PC-9 (cell line): ENCODE measurements at regions not wholly inside any gene's neighbourhood (a gene's known extent, or its start where the extent isn't known, plus 50 kb on each side); places are given as distances from the start of the nearest gene placed in this dataset.
A peak's percentile ranks its signal among the peaks of the same experiment; 100 is the strongest.

Source experiments
- BruUV-seq: library from RNA; stranded (reverse); fragments of 400-500 nt; replicated peaks from 2 replicates; lab custom pipeline; 2021; lab: Mats Ljungman, UMichigan
- CTCF ChIA-PET: fragments of 300-600 bp; sonication (Branson Sonifier 250); formaldehyde crosslinking; loops from one replicate; lab custom pipeline; 2022; ENCODE audit warnings: antibody characterized with exemption; lab: Charles Lee
- POLR2A ChIA-PET: fragments of 300-600 bp; sonication (Branson Sonifier 250); formaldehyde crosslinking; loops from one replicate; lab custom pipeline; 2022; ENCODE audit warnings: antibody characterized with exemption; ENCODE audit not compliant: unreplicated experiment; lab: Charles Lee
- DNase-seq, 2 experiments: peaks; one replicate each; pipeline versions ENCODE4 v3.0.0 to v3.0.0-alpha.2; 2015 to 2022; ENCODE audit warnings: mixed read lengths in 1 of 2
- H2AFZ ChIP-seq: fragments of 200-600 bp; sonication (generic); 2 replicates; pipeline ENCODE4 v1.8.1; 2017; ENCODE audit warnings: antibody characterized with exemption
- H3F3A ChIP-seq: fragments of 200-600 bp; sonication (generic); 2 replicates; pipeline ENCODE4 v1.8.1; 2017; ENCODE audit warnings: antibody characterized with exemption, mild to moderate bottlenecking, low read depth; ENCODE audit not compliant: insufficient read depth
- H3K27ac ChIP-seq: fragments of 200-600 bp; sonication (generic); 2 replicates; pipeline ENCODE4 v1.6.1; 2016; ENCODE audit warnings: mixed run types
- H3K27me3 ChIP-seq: fragments of 200-600 bp; sonication (generic); 2 replicates; pipeline ENCODE4 v1.6.1; 2016; ENCODE audit warnings: low read depth, mixed run types; ENCODE audit not compliant: insufficient read depth
- H3K36me3 ChIP-seq: fragments of 200-600 bp; sonication (generic); 2 replicates; pipeline ENCODE4 v1.6.1; 2016; ENCODE audit warnings: low read depth, mixed run types
- H3K4me1 ChIP-seq: fragments of 200-600 bp; sonication (generic); replicated peaks from 2 replicates; pipeline ENCODE4 v1.6.1; 2016; ENCODE audit warnings: mixed run types; ENCODE audit not compliant: insufficient read depth
- H3K4me2 ChIP-seq: fragments of 200-600 bp; sonication (generic); 2 replicates; pipeline ENCODE4 v1.6.1; 2017; ENCODE audit warnings: mixed run types
- H3K4me3 ChIP-seq: fragments of 200-600 bp; sonication (generic); 2 replicates; pipeline ENCODE4 v1.6.1; 2016; ENCODE audit warnings: mixed run types
- H3K79me2 ChIP-seq: fragments of 200-600 bp; sonication (generic); 2 replicates; pipeline ENCODE4 v1.6.1; 2017; ENCODE audit warnings: low read depth, mixed run types
- H3K9me2 ChIP-seq: fragments of 200-600 bp; sonication (generic); 2 replicates; pipeline ENCODE4 v1.8.1; 2017; ENCODE audit warnings: mild to moderate bottlenecking; ENCODE audit not compliant: insufficient read depth
- H3K9me3 ChIP-seq: fragments of 200-600 bp; sonication (generic); 2 replicates; pipeline ENCODE4 v1.8.1; 2016; ENCODE audit warnings: low read depth; ENCODE audit not compliant: insufficient read depth
- H4K20me1 ChIP-seq: fragments of 200-600 bp; sonication (generic); 2 replicates; pipeline ENCODE4 v1.8.1; 2017; ENCODE audit not compliant: insufficient read depth
- CTCF ChIP-seq: fragments of 200-600 bp; sonication (generic); conservative IDR thresholded peaks from 2 replicates; pipeline ENCODE4 v1.6.1; 2017; ENCODE audit warnings: mixed run types, antibody characterized with exemption, mild to moderate bottlenecking, moderate library complexity
- EZH2 ChIP-seq: fragments of 200-600 bp; sonication (generic); IDR thresholded peaks from 2 replicates; pipeline ENCODE4 v1.8.0; 2017; ENCODE audit warnings: antibody characterized with exemption, low read depth
- intact Hi-C: fragments of 100-400 bp; cut with micrococcal nuclease; formaldehyde crosslinking; loops from one replicate; pipeline ENCODE4 v1.10.0; 2022; ENCODE audit not compliant: unreplicated experiment

- Histone ChIP-seq H3K79me2 (no peaks in the 10 kb centered on the region), H3K27me3 (no peaks in the 10 kb centered on the region), H3K9me3 (no peaks in the 10 kb centered on the region), H3K27ac (no peak overlapping the region), H3K4me1 (peaks cover 22% of the 10 kb centered on the region), H4K20me1 (no peaks in the 10 kb centered on the region), H3K4me3 (no peak overlapping the region), H3K4me2 (peak overlapping the region; percentile 27), H3K9me2 (no peaks in the 10 kb centered on the region; the same call in 1 of the 2 replicates), H2AFZ (0 out of 2 replicates have a peak overlapping the region, but pooled peaks have one; percentile 56), H3F3A (no peaks in the 10 kb centered on the region), H3K36me3 (no peaks in the 10 kb centered on the region)
- intact Hi-C loops = no loop called here
- ChIA-PET POLR2A (no interaction called here), CTCF (no interaction called here)
- no peak for DNase-seq
- TF ChIP-seq EZH2 (no peak), CTCF (no peak)
- no TSS peak for BruUV-seq
Observed at GRCh38 chr21:15122241-15122640, 57.4 kb upstream of the NRIP1 start.

- Histone ChIP-seq H4K20me1 (no peaks in the 10 kb centered on the region), H3F3A (no peaks in the 10 kb centered on the region), H3K4me1 (peaks cover 22% of the 10 kb centered on the region), H3K9me2 (no peaks in the 10 kb centered on the region; the same call in 1 of the 2 replicates), H2AFZ (no peak overlapping the region), H3K27me3 (no peaks in the 10 kb centered on the region), H3K4me2 (no peak overlapping the region), H3K4me3 (no peak overlapping the region), H3K27ac (no peak overlapping the region), H3K79me2 (no peaks in the 10 kb centered on the region), H3K36me3 (no peaks in the 10 kb centered on the region), H3K9me3 (no peaks in the 10 kb centered on the region)
- no TSS peak for BruUV-seq
- CTCF ChIA-PET = no interaction called here
- TF ChIP-seq CTCF (no peak), EZH2 (no peak)
- POLR2A ChIA-PET = no interaction called here
- intact Hi-C loops = no loop called here
- DNase-seq = no peak
Observed at GRCh38 chr21:15124731-15125130, 59.9 kb upstream of the NRIP1 start.

GRCh38 chr21:15126948-15127347 lies 62.1 kb upstream of the NRIP1 start:
- Histone ChIP-seq H4K20me1 (no peaks in the 10 kb centered on the region), H3K27me3 (no peaks in the 10 kb centered on the region), H3K27ac (no peak overlapping the region), H3F3A (no peaks in the 10 kb centered on the region), H3K79me2 (no peaks in the 10 kb centered on the region), H2AFZ (no peak overlapping the region), H3K4me3 (no peak overlapping the region), H3K4me1 (peaks cover 18% of the 10 kb centered on the region), H3K4me2 (no peak overlapping the region), H3K36me3 (no peaks in the 10 kb centered on the region), H3K9me3 (no peaks in the 10 kb centered on the region), H3K9me2 (no peaks in the 10 kb centered on the region; the same call in 1 of the 2 replicates)
- ChIA-PET POLR2A (no interaction called here), CTCF (no interaction called here)
- no peak for DNase-seq
- no peak for TF ChIP-seq CTCF
- no peak for TF ChIP-seq EZH2
- intact Hi-C loops = no loop called here
- no TSS peak for BruUV-seq
